ENCODE measurements at regions not wholly inside any gene's neighbourhood (a gene's known extent, or its start where the extent isn't known, plus 50 kb on each side); places are given as distances from the start of the nearest gene placed in this dataset.

GRCh38 chr2:12806549-12807242 is 90.0 kb downstream of the TRIB2 start:
- CTCF ChIA-PET (ENCODE audit: partially characterized antibody), result no interaction called here
- H3K79me1 ChIP-seq (ENCODE audit: low read depth, low read length), result no peaks in the 10 kb centered on the region
- H3K23me2 ChIP-seq (ENCODE audit: low read depth, low read length), result no peaks in the 10 kb centered on the region
- FAIRE-seq (no peak), DNase-seq (ENCODE audit: low read depth in 1 of 2, low spot score in 2 of 2) (no peak)
- no peaks in the 10 kb centered on the region for H3K36me3 ChIP-seq (ENCODE audit: control insufficient read depth in 2 of 4, insufficient read depth in 4 of 4, low read length in 3 of 4)
- H3K4me2 ChIP-seq (ENCODE audit: insufficient read depth in 1 of 2, low read depth in 2 of 2, low read length in 2 of 2), result no peak overlapping the region
- no peak overlapping the region for H2BK120ac ChIP-seq (replicated peaks; ENCODE audit: low read depth, low read length)
- no peak overlapping the region for H2BK15ac ChIP-seq (ENCODE audit: low read length)
- H4K20me1 ChIP-seq (replicated peaks in 1 of 2; ENCODE audit: control insufficient read depth in 1 of 2, insufficient read depth in 2 of 2, low read length in 2 of 2), result no peaks in the 10 kb centered on the region
- WGBS, 2 experiments (ENCODE audit: extremely low coverage in 1 of 2, insufficient coverage in 1 of 2, insufficient read length in 1 of 2, insufficient replicate concordance in 2 of 2, low coverage in 1 of 2, low lambda C conversion rate in 2 of 2, missing lambda C conversion rate in 1 of 2), result 78% methylated on average over 5 of the region's 5 CpGs; no CpG with 5 or more reads in 1 of the 2 experiments
- no peak overlapping the region for H3K14ac ChIP-seq (ENCODE audit: insufficient read length)
- no peak overlapping the region for H3K23ac ChIP-seq (ENCODE audit: insufficient read length)
- no peak overlapping the region for H3K18ac ChIP-seq (ENCODE audit: extremely low read depth, low read length)
- H4K5ac ChIP-seq (ENCODE audit: insufficient read length, low read depth, low read length), result no peak overlapping the region
- peaks cover 0 to 3% (median 0%) of the 10 kb centered on the region in 4 experiments; a peak in 1 of 7 replicates for H3K4me1 ChIP-seq (replicated peaks in 1 of 4; ENCODE audit: control insufficient read depth in 3 of 4, insufficient read depth in 4 of 4, low read length in 3 of 4)
- no peaks in the 10 kb centered on the region for H3K9me3 ChIP-seq (ENCODE audit: insufficient read depth in 2 of 2, low read depth in 1 of 2, low read length in 1 of 2)
- no peak overlapping the region for H2BK20ac ChIP-seq (ENCODE audit: low read length)
- no peak overlapping the region for H2AFZ ChIP-seq (ENCODE audit: low read length)
- no peak overlapping the region for H3K56ac ChIP-seq (replicated peaks; ENCODE audit: insufficient read length, low read depth, low read length)
- H2BK12ac ChIP-seq (ENCODE audit: low read depth, low read length), result no peak overlapping the region
- no peak overlapping the region for H3K27ac ChIP-seq (ENCODE audit: low read depth, low read length)
- H4K91ac ChIP-seq (replicated peaks; ENCODE audit: insufficient read length, low read length), result no peak overlapping the region
- H4K8ac ChIP-seq (ENCODE audit: extremely low read depth, insufficient read depth, low read length), result no peak overlapping the region
- H3K4ac ChIP-seq (replicated peaks; ENCODE audit: insufficient read length, low read depth, low read length), result no peak overlapping the region
- POLR2A ChIA-PET (ENCODE audit: partially characterized antibody), result no interaction called here
- no peaks in the 10 kb centered on the region for H3K79me2 ChIP-seq (ENCODE audit: control insufficient read depth in 1 of 2, insufficient read depth in 2 of 2, low read length in 2 of 2)
- no peak overlapping the region for H3K4me3 ChIP-seq (ENCODE audit: extremely low read depth in 1 of 4, insufficient read depth in 2 of 4, low read depth in 3 of 4, low read length in 4 of 4)
- H2BK5ac ChIP-seq (ENCODE audit: low read depth, low read length), result no peak overlapping the region
- H2AK5ac ChIP-seq (ENCODE audit: low read depth, low read length), result no peak overlapping the region
- no peaks in the 10 kb centered on the region for H3K27me3 ChIP-seq (replicated peaks in 1 of 4; ENCODE audit: control insufficient read depth in 3 of 4, extremely low read depth in 1 of 4, insufficient read depth in 3 of 4, low read length in 3 of 4)
- no peak overlapping the region for H3K9ac ChIP-seq (replicated peaks in 1 of 4; ENCODE audit: extremely low read depth in 1 of 4, low read depth in 3 of 4, low read length in 3 of 4)
- no peak for TF ChIP-seq SRF (IDR thresholded peaks at IDR 0.05; ENCODE audit: low read depth, low read length)
- TF ChIP-seq, protein P1, sequence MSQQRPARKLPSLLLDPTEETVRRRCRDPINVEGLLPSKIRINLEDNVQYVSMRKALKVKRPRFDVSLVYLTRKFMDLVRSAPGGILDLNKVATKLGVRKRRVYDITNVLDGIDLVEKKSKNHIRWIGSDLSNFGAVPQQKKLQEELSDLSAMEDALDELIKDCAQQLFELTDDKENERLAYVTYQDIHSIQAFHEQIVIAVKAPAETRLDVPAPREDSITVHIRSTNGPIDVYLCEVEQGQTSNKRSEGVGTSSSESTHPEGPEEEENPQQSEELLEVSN (IDR thresholded peaks at IDR 0.05), result no peak

All from H1 (cell line).